ENCODE measurements at regions not wholly inside any gene's neighbourhood (a gene's known extent, or its start where the extent isn't known, plus 50 kb on each side); places are given as distances from the start of the nearest gene placed in this dataset.
"Not testable (repeated sequence)": the region's sequence is repeated elsewhere in the genome, so short reads cannot be mapped to it uniquely, and the experiment has no call there.

DNA sequence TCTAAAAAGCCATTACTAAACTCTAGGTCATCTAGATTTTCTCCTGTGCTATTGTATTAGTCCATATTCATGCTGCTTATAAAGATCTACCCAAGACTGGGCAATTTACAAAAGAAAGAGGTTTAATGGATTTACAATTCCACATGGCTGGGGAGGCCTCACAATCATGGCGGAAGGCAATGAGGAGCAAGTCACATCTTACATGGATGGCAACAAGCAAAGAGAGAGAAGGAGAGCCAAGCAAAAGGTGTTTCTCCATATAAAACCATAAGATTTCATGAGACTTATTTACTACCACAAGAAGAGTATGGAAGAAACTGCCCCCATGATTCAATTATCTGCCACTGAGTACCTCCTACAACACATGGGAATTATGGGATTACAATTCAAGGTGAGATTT is 69.6 kb upstream of the CCDC6 start:
- DNase-seq (ENCODE audit: low read depth); H3K4me3 Mint-ChIP-seq (ENCODE audit: unreplicated experiment); H4K20me1 ChIP-seq (ENCODE audit: insufficient read depth, low read length); H3K4me1 Mint-ChIP-seq (ENCODE audit: low read depth, unreplicated experiment); H2AFZ ChIP-seq (ENCODE audit: low read depth, low read length); H3K27me3 Mint-ChIP-seq (ENCODE audit: low read depth, unreplicated experiment); H3K36me3 ChIP-seq (ENCODE audit: insufficient read depth, low read length); H3K27ac Mint-ChIP-seq (ENCODE audit: unreplicated experiment); H3K4me2 ChIP-seq (ENCODE audit: low read length); H3K27me3 ChIP-seq (ENCODE audit: insufficient read depth, low read length); H3K9ac ChIP-seq (ENCODE audit: low read length); H3K4me3 ChIP-seq (ENCODE audit: insufficient read depth, low read depth, low read length); H3K9me3 ChIP-seq (ENCODE audit: insufficient read depth, low read depth, low read length); H3K9me3 Mint-ChIP-seq (ENCODE audit: unreplicated experiment); H3K79me2 ChIP-seq (ENCODE audit: insufficient read depth, low read length); FAIRE-seq; H3K27ac ChIP-seq (ENCODE audit: low read depth, low read length); H3K4me1 ChIP-seq (ENCODE audit: insufficient read depth, low read length); H3K36me3 Mint-ChIP-seq (ENCODE audit: low read depth, unreplicated experiment): not testable (repeated sequence)

- H3K4me1 Mint-ChIP-seq (ENCODE audit: low read depth, unreplicated experiment): no peaks in the 10 kb centered on the region
- DNase-seq (ENCODE audit: low read depth) (peak; percentile 68), FAIRE-seq (no peak)
- H3K27me3 Mint-ChIP-seq (ENCODE audit: low read depth, unreplicated experiment): no peaks in the 10 kb centered on the region
- no peak for TF ChIP-seq EZH2 (IDR thresholded peaks at IDR 0.05; ENCODE audit: insufficient read depth, low read length)
- TF ChIP-seq, protein P1, sequence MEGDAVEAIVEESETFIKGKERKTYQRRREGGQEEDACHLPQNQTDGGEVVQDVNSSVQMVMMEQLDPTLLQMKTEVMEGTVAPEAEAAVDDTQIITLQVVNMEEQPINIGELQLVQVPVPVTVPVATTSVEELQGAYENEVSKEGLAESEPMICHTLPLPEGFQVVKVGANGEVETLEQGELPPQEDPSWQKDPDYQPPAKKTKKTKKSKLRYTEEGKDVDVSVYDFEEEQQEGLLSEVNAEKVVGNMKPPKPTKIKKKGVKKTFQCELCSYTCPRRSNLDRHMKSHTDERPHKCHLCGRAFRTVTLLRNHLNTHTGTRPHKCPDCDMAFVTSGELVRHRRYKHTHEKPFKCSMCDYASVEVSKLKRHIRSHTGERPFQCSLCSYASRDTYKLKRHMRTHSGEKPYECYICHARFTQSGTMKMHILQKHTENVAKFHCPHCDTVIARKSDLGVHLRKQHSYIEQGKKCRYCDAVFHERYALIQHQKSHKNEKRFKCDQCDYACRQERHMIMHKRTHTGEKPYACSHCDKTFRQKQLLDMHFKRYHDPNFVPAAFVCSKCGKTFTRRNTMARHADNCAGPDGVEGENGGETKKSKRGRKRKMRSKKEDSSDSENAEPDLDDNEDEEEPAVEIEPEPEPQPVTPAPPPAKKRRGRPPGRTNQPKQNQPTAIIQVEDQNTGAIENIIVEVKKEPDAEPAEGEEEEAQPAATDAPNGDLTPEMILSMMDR (IDR thresholded peaks at IDR 0.05; ENCODE audit: insufficient read depth, low read depth, low read length): no peak
- no peak overlapping the region for H3K27ac Mint-ChIP-seq (ENCODE audit: unreplicated experiment)
- no peaks in the 10 kb centered on the region for H3K36me3 ChIP-seq (ENCODE audit: insufficient read depth, low read length)
- H3K79me2 ChIP-seq (ENCODE audit: insufficient read depth, low read length): no peaks in the 10 kb centered on the region
- H3K27ac ChIP-seq (ENCODE audit: low read depth, low read length): no peak overlapping the region
- H3K9me3 ChIP-seq (ENCODE audit: insufficient read depth, low read depth, low read length): no peaks in the 10 kb centered on the region
- no peaks in the 10 kb centered on the region for H3K4me1 ChIP-seq (ENCODE audit: insufficient read depth, low read length)
- no peaks in the 10 kb centered on the region for H3K27me3 ChIP-seq (ENCODE audit: insufficient read depth, low read length)
- H3K36me3 Mint-ChIP-seq (ENCODE audit: low read depth, unreplicated experiment): no peaks in the 10 kb centered on the region
- H3K4me2 ChIP-seq (ENCODE audit: low read length): no peak overlapping the region
- no peak overlapping the region for H3K4me3 ChIP-seq (ENCODE audit: insufficient read depth, low read depth, low read length)
- H3K9ac ChIP-seq (ENCODE audit: low read length): no peak overlapping the region
- H3K4me3 Mint-ChIP-seq (ENCODE audit: unreplicated experiment): no peak overlapping the region
- peaks cover 2% of the 10 kb centered on the region for H3K9me3 Mint-ChIP-seq (ENCODE audit: unreplicated experiment)
- no peak overlapping the region for H2AFZ ChIP-seq (ENCODE audit: low read depth, low read length)
- no peaks in the 10 kb centered on the region for H4K20me1 ChIP-seq (ENCODE audit: insufficient read depth, low read length)
These were observed 65.6 kb upstream of the CCDC6 start for GRCh38 chr10:59971915-59972314.

DNA sequence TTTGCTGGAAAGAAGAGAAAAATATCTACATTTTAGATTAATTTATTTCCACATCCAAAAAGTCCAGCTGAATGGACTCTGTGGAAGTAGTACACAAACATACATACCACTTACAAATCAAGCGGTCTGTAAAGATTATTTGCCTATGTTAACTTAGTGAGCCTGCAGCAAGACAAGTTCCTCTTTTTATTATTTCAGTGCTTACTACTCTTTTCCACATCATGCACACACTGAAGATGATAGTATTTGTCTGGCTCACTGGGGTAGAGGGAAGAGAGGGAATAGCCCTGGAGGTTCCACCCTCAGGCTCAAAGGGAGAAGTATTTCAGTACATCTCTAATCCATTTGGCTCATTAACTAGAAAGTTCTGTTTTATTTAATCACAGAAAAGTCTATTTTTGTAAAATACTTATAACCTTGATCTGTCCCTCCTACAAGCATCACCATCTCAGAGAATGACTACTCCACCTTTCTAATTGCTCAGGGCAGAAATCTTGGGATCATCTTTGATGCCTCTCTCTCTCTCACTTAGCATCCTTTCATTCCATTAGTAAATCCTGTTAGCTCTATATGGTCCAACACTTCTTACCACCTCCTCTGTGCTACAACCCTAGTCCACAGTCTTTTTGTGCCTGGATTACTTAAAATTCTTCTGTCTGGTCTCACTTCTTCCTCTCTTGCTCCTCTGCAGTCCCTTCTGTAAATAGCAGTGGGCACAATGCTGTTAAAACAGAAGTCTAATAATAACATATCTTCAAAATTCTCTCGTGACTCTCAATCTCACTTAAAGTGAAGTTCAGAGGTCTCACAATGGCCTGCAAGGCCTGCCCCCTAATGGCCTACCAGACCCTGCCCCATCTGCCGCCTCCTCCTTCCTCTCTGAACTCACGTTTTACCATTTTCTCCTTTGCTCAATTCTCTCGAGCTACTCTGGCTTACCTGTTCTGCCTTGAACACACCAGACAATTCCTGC is 64.3 kb upstream of the CCDC6 start:
- Mint-ChIP-seq H3K4me1 (ENCODE audit: low read depth, unreplicated experiment) (peaks cover 3% of the 10 kb centered on the region), H3K27ac (ENCODE audit: unreplicated experiment) (no peak overlapping the region), H3K27me3 (ENCODE audit: low read depth, unreplicated experiment) (no peaks in the 10 kb centered on the region), H3K9me3 (ENCODE audit: unreplicated experiment) (no peaks in the 10 kb centered on the region), H3K36me3 (ENCODE audit: low read depth, unreplicated experiment) (no peaks in the 10 kb centered on the region), H3K4me3 (ENCODE audit: unreplicated experiment) (no peak overlapping the region)
- H3K4me1 ChIP-seq (ENCODE audit: insufficient read depth, low read length): no peaks in the 10 kb centered on the region
- H3K9ac ChIP-seq (ENCODE audit: low read length): no peak overlapping the region
- no peaks in the 10 kb centered on the region for H3K79me2 ChIP-seq (ENCODE audit: insufficient read depth, low read length)
- no peak overlapping the region for H2AFZ ChIP-seq (ENCODE audit: low read depth, low read length)
- H3K36me3 ChIP-seq (ENCODE audit: insufficient read depth, low read length): no peaks in the 10 kb centered on the region
- DNase-seq (ENCODE audit: low read depth) (no peak), FAIRE-seq (no peak)
- no peak overlapping the region for H3K27ac ChIP-seq (ENCODE audit: low read depth, low read length)
- no peak overlapping the region for H3K4me2 ChIP-seq (ENCODE audit: low read length)
- H4K20me1 ChIP-seq (ENCODE audit: insufficient read depth, low read length): no peaks in the 10 kb centered on the region
- no peaks in the 10 kb centered on the region for H3K27me3 ChIP-seq (ENCODE audit: insufficient read depth, low read length)
- H3K9me3 ChIP-seq (ENCODE audit: insufficient read depth, low read depth, low read length): no peaks in the 10 kb centered on the region
- no peak overlapping the region for H3K4me3 ChIP-seq (ENCODE audit: insufficient read depth, low read depth, low read length)
- TF ChIP-seq EZH2 (IDR thresholded peaks at IDR 0.05; ENCODE audit: insufficient read depth, low read length): no peak
- TF ChIP-seq, protein P1 (IDR thresholded peaks at IDR 0.05; ENCODE audit: insufficient read depth, low read depth, low read length): no peak

Data from astrocyte (in vitro differentiated cells and primary cell).